ENCODE measurements at regions not wholly inside any gene's neighbourhood (a gene's known extent, or its start where the extent isn't known, plus 50 kb on each side); places are given as distances from the start of the nearest gene placed in this dataset.
"Not testable (repeated sequence)": the region's sequence is repeated elsewhere in the genome, so short reads cannot be mapped to it uniquely, and the experiment has no call there.

- DNase-seq (ENCODE audit: extremely low read depth, low read depth), result no peak
- H3K4me3 ChIP-seq (replicated peaks; ENCODE audit: low read depth, low read length), result no peak overlapping the region
- no peak for TF ChIP-seq CTCF (IDR thresholded peaks at IDR 0.05; ENCODE audit: low read depth, low read length, missing control alignments)
These were observed 559.3 kb downstream of the RAB28 start for GRCh38 chr4:12924728-12925320.

- no peak for DNase-seq (ENCODE audit: extremely low read depth, low read depth)
- TF ChIP-seq CTCF (IDR thresholded peaks at IDR 0.05; ENCODE audit: low read depth, low read length, missing control alignments), result no peak
- no peak overlapping the region for H3K4me3 ChIP-seq (replicated peaks; ENCODE audit: low read depth, low read length)
These were observed 559.9 kb downstream of the RAB28 start for GRCh38 chr4:12924253-12924652.

- no peak for TF ChIP-seq CTCF (IDR thresholded peaks at IDR 0.05; ENCODE audit: low read depth, low read length, missing control alignments)
- DNase-seq (ENCODE audit: extremely low read depth, low read depth), result no peak
- no peak overlapping the region for H3K4me3 ChIP-seq (replicated peaks; ENCODE audit: low read depth, low read length)
These were observed 571.2 kb downstream of the RAB28 start for GRCh38 chr4:12912896-12913418.

GRCh38 chr4:12911750-12912358 is 572.3 kb downstream of the RAB28 start:
- DNase-seq (ENCODE audit: extremely low read depth, low read depth), result no peak
- H3K4me3 ChIP-seq (replicated peaks; ENCODE audit: low read depth, low read length), result no peak overlapping the region
- TF ChIP-seq CTCF (IDR thresholded peaks at IDR 0.05; ENCODE audit: low read depth, low read length, missing control alignments), result no peak

- H3K4me3 ChIP-seq (replicated peaks; ENCODE audit: low read depth, low read length); DNase-seq (ENCODE audit: extremely low read depth, low read depth): not testable (repeated sequence)
These were observed 580.5 kb downstream of the RAB28 start for GRCh38 chr4:12903640-12904039.

GRCh38 chr4:12902735-12903134 is 581.4 kb downstream of the RAB28 start:
- no peak for TF ChIP-seq CTCF (IDR thresholded peaks at IDR 0.05; ENCODE audit: low read depth, low read length, missing control alignments)
- no peak overlapping the region for H3K4me3 ChIP-seq (replicated peaks; ENCODE audit: low read depth, low read length)
- no peak for DNase-seq (ENCODE audit: extremely low read depth, low read depth)

GRCh38 chr4:12897954-12898353 is 586.2 kb downstream of the RAB28 start:
- no peak for TF ChIP-seq CTCF (IDR thresholded peaks at IDR 0.05; ENCODE audit: low read depth, low read length, missing control alignments)
- DNase-seq (ENCODE audit: extremely low read depth, low read depth), result no peak
- H3K4me3 ChIP-seq (replicated peaks; ENCODE audit: low read depth, low read length), result no peak overlapping the region

Data from HFF-Myc (cell line).